Right lobe of liver (tissue), 6 donors: ENCODE measurements at regions not wholly inside any gene's neighbourhood (a gene's known extent, or its start where the extent isn't known, plus 50 kb on each side); places are given as distances from the start of the nearest gene placed in this dataset.
"Not testable (repeated sequence)": the region's sequence is repeated elsewhere in the genome, so short reads cannot be mapped to it uniquely, and the experiment has no call there.

Experiments
- ATAC-seq, 4 donors: fragments of 200-7000 bp; cut with Tn5 transposase; one replicate each; pipeline ENCODE4 v1.9.1; 2020; ENCODE audit warnings: mild to moderate bottlenecking in 4 of 4, moderate library complexity in 4 of 4
- DNase-seq, 3 donors: peaks; one replicate each; pipeline ENCODE4 v3.0.0-alpha.2; 2020
- H3K27ac ChIP-seq, 3 donors: fragments of 200-600 bp; one replicate each; pipeline ENCODE4 v1.8.0; 2022
- H3K27me3 ChIP-seq, 2 donors: fragments of 200-600 bp; one replicate each; pipeline ENCODE4 v1.8.0; 2022
- H3K36me3 ChIP-seq, 4 donors: fragments of 200-600 bp; sonication (generic) in 1 of 4; one replicate each; pipeline versions ENCODE4 v1.5.1 to v1.8.0; 2017 to 2022; ENCODE audit warnings: control low read depth in 1 of 4
- H3K4me1 ChIP-seq, 4 donors: fragments of 200-600 bp; sonication (generic) in 1 of 4; one replicate each; pipeline versions ENCODE4 v1.5.1 to v1.8.0; 2017 to 2022; ENCODE audit warnings: control low read depth in 1 of 4
- H3K4me3 ChIP-seq, 3 donors: fragments of 200-600 bp; one replicate each; pipeline ENCODE4 v1.8.0; 2022
- H3K9me3 ChIP-seq, 4 donors: fragments of 200-600 bp; sonication (generic) in 1 of 4; one replicate each; pipeline versions ENCODE4 v1.5.1 to v1.8.0; 2017 to 2022; ENCODE audit warnings: control low read depth in 1 of 4
- CTCF ChIP-seq, 4 donors: fragments of 200-600 bp in 3 of 4; fragments of 450-650 bp in 1 of 4; IDR thresholded peaks; one replicate each; pipeline versions ENCODE4 v1.5.1 to v1.8.0; 2016 to 2022; ENCODE audit warnings: antibody characterized with exemption in 4 of 4, mild to moderate bottlenecking in 2 of 4
- POLR2A ChIP-seq: fragments of 450-650 bp; IDR thresholded peaks from one replicate; pipeline ENCODE4 v1.6.1; 2017; ENCODE audit warnings: antibody characterized with exemption, mild to moderate bottlenecking
- WGBS: methylation state at CpG from one replicate; pipeline ENCODE4 v1.1.6; 2018; ENCODE audit warnings: low coverage, low lambda C conversion rate; ENCODE audit not compliant: insufficient coverage; ENCODE audit errors: missing lambda C conversion rate; 5-methylcytosine and 5-hydroxymethylcytosine counted together
- intact Hi-C, 2 donors: fragments of 100-400 bp; cut with DNase I; formaldehyde crosslinking; loops; one replicate each; pipeline versions ENCODE4 v1.11.2 to v1.14.1; 2022
- donor health status: DM: no; HTN: yes; CAD: no.
- donor health status: DM: no; HTN: no; CAD: no.
- donor health status: DM: no; HTN: no; CAD: no.
- donor health status: DM: no; HTN: yes; CAD: no.
- donor health status: DM: no; HTN: yes; CAD: no.

- Histone ChIP-seq H3K27ac (no peak overlapping the region), H3K27me3 (no peaks in the 10 kb centered on the region), H3K4me1 (peaks cover 0 to 3% (median 0%) of the 10 kb centered on the region in 4 donors), H3K9me3 (no peaks in the 10 kb centered on the region), H3K36me3 (no peaks in the 10 kb centered on the region), H3K4me3 (no peak overlapping the region)
- 44% methylated on average over 2 of the region's 2 CpGs for WGBS
- ATAC-seq, result peak; percentile 48 to 68 (median 65)
- DNase-seq, result no peak
- intact Hi-C loops, result loop anchor here (10.0 kb wide), 1 partner anchor 281 kb away; no protein-coding TSS in a partner anchor
- TF ChIP-seq CTCF (IDR thresholded peaks at IDR 0.05) (no peak), POLR2A (no peak)
These were observed 88.0 kb upstream of the SYT13 start for GRCh38 chr11:45374130-45374529.

GRCh38 chr11:45373506-45374035, 87.4 kb upstream of the SYT13 start:
- Histone ChIP-seq H3K4me3 (no peak overlapping the region), H3K36me3 (no peaks in the 10 kb centered on the region), H3K27ac (no peak overlapping the region), H3K9me3 (no peaks in the 10 kb centered on the region), H3K4me1 (peaks cover 0 to 3% (median 0%) of the 10 kb centered on the region in 4 donors), H3K27me3 (no peaks in the 10 kb centered on the region)
- TF ChIP-seq POLR2A (no peak), CTCF (IDR thresholded peaks at IDR 0.05) (no peak)
- ATAC-seq, result no peak
- WGBS, result 67% methylated on average over 4 of the region's 7 CpGs
- no peak for DNase-seq
- intact Hi-C loops, result loop anchor here (10.0 kb wide), 1 partner anchor 281 kb away; no protein-coding TSS in a partner anchor

GRCh38 chr11:45372414-45372813, 86.3 kb upstream of the SYT13 start:
- H3K27ac ChIP-seq, H3K4me3 ChIP-seq, H3K36me3 ChIP-seq, H3K4me1 ChIP-seq, DNase-seq, H3K27me3 ChIP-seq, H3K9me3 ChIP-seq, ATAC-seq: not testable (repeated sequence)
- 72% methylated on average over 7 of the region's 16 CpGs for WGBS
- intact Hi-C loops, result loop anchor here (10.0 kb wide), 1 partner anchor 282 kb away; no protein-coding TSS in a partner anchor

- intact Hi-C loops, result loop anchor here (10.0 kb wide), 1 partner anchor 283 kb away; no protein-coding TSS in a partner anchor
- TF ChIP-seq POLR2A (no peak), CTCF (IDR thresholded peaks at IDR 0.05) (peak; percentile 88 to 97 (median 94))
- ATAC-seq (peak; percentile 82 to 90 (median 86)), DNase-seq (peak; percentile 63 to 77 (median 76))
- no peak overlapping the region for H3K4me3 ChIP-seq
- no peak overlapping the region for H3K27ac ChIP-seq
- H3K4me1 ChIP-seq, result peaks cover 0 to 6% (median 2%) of the 10 kb centered on the region in 4 donors
- H3K9me3 ChIP-seq, result no peaks in the 10 kb centered on the region
- H3K36me3 ChIP-seq, result no peaks in the 10 kb centered on the region
- 35% methylated on average over 22 of the region's 31 CpGs for WGBS
- no peaks in the 10 kb centered on the region for H3K27me3 ChIP-seq
These were observed 85.3 kb upstream of the SYT13 start for GRCh38 chr11:45371251-45372115.

GRCh38 chr11:45369313-45369712, 83.2 kb upstream of the SYT13 start:
- Histone ChIP-seq H3K27me3 (no peaks in the 10 kb centered on the region), H3K4me3 (no peak overlapping the region), H3K9me3 (no peaks in the 10 kb centered on the region), H3K27ac (no peak overlapping the region), H3K36me3 (no peaks in the 10 kb centered on the region), H3K4me1 (peaks cover 0 to 14% (median 6%) of the 10 kb centered on the region in 4 donors)
- no peak for DNase-seq
- no peak for TF ChIP-seq CTCF (IDR thresholded peaks at IDR 0.05)
- no peak for TF ChIP-seq POLR2A
- intact Hi-C loops, result no loop called here
- 70% methylated on average over 2 of the region's 8 CpGs for WGBS
- no peak for ATAC-seq
